ENCODE measurements at regions not wholly inside any gene's neighbourhood (a gene's known extent, or its start where the extent isn't known, plus 50 kb on each side); places are given as distances from the start of the nearest gene placed in this dataset.

- DNase-seq, result no peak
- no peaks in the 10 kb centered on the region for H3K9me3 ChIP-seq
- no peaks in the 10 kb centered on the region for H3K27me3 ChIP-seq
- no peaks in the 10 kb centered on the region for H3K4me1 ChIP-seq
- H3K4me3 ChIP-seq (ENCODE audit: low read depth, low read length), result no peak overlapping the region
- TF ChIP-seq CTCF (IDR thresholded peaks at IDR 0.05; ENCODE audit: low read depth, low read length), result no peak
- no peaks in the 10 kb centered on the region for H3K36me3 ChIP-seq
Measured at GRCh38 chr14:51382506-51382905, 142.5 kb downstream of the TMX1 start.

- no peak for TF ChIP-seq CTCF (IDR thresholded peaks at IDR 0.05; ENCODE audit: low read depth, low read length)
- no peak overlapping the region for H3K4me3 ChIP-seq (ENCODE audit: low read depth, low read length)
- no peaks in the 10 kb centered on the region for H3K9me3 ChIP-seq
- H3K27me3 ChIP-seq, result no peaks in the 10 kb centered on the region
- no peaks in the 10 kb centered on the region for H3K36me3 ChIP-seq
- DNase-seq, result no peak
- H3K4me1 ChIP-seq, result no peaks in the 10 kb centered on the region
Measured at GRCh38 chr14:51386411-51386810, 146.4 kb downstream of the TMX1 start.

GRCh38 chr14:51386983-51387735 lies 147.1 kb downstream of the TMX1 start:
- Histone ChIP-seq H3K4me3 (ENCODE audit: low read depth, low read length) (no peak overlapping the region), H3K9me3 (no peaks in the 10 kb centered on the region), H3K4me1 (no peaks in the 10 kb centered on the region), H3K36me3 (no peaks in the 10 kb centered on the region), H3K27me3 (no peaks in the 10 kb centered on the region)
- no peak for DNase-seq
- TF ChIP-seq CTCF (IDR thresholded peaks at IDR 0.05; ENCODE audit: low read depth, low read length), result no peak

- H3K27me3 ChIP-seq, result no peaks in the 10 kb centered on the region
- no peak for DNase-seq
- peaks cover 23% of the 10 kb centered on the region for H3K4me1 ChIP-seq
- TF ChIP-seq CTCF (IDR thresholded peaks at IDR 0.05; ENCODE audit: low read depth, low read length), result no peak
- no peaks in the 10 kb centered on the region for H3K36me3 ChIP-seq
- H3K9me3 ChIP-seq, result no peaks in the 10 kb centered on the region
- no peak overlapping the region for H3K4me3 ChIP-seq (ENCODE audit: low read depth, low read length)
Measured at GRCh38 chr14:51392416-51392815, 152.4 kb downstream of the TMX1 start.

GRCh38 chr14:51394384-51394783 lies 154.3 kb downstream of the TMX1 start:
- Histone ChIP-seq H3K9me3 (no peaks in the 10 kb centered on the region), H3K27me3 (no peaks in the 10 kb centered on the region), H3K36me3 (no peaks in the 10 kb centered on the region), H3K4me1 (peaks cover 23% of the 10 kb centered on the region), H3K4me3 (ENCODE audit: low read depth, low read length) (no peak overlapping the region)
- no peak for DNase-seq
- TF ChIP-seq CTCF (IDR thresholded peaks at IDR 0.05; ENCODE audit: low read depth, low read length), result no peak

GRCh38 chr14:51394804-51395203 lies 154.8 kb downstream of the TMX1 start:
- peaks cover 23% of the 10 kb centered on the region for H3K4me1 ChIP-seq
- no peaks in the 10 kb centered on the region for H3K27me3 ChIP-seq
- no peaks in the 10 kb centered on the region for H3K36me3 ChIP-seq
- TF ChIP-seq CTCF (IDR thresholded peaks at IDR 0.05; ENCODE audit: low read depth, low read length), result no peak
- no peak for DNase-seq
- no peak overlapping the region for H3K4me3 ChIP-seq (ENCODE audit: low read depth, low read length)
- H3K9me3 ChIP-seq, result no peaks in the 10 kb centered on the region

Measured in BE2C (cell line).